Right lobe of liver (tissue), 6 donors: ENCODE measurements at regions not wholly inside any gene's neighbourhood (a gene's known extent, or its start where the extent isn't known, plus 50 kb on each side); places are given as distances from the start of the nearest gene placed in this dataset.

Experiments used
- ATAC-seq, 4 donors: fragments of 200-7000 bp; cut with Tn5 transposase; one replicate each; pipeline ENCODE4 v1.9.1; 2020; ENCODE audit warnings: mild to moderate bottlenecking in 4 of 4, moderate library complexity in 4 of 4
- DNase-seq, 3 donors: peaks; one replicate each; pipeline ENCODE4 v3.0.0-alpha.2; 2020
- H3K27ac ChIP-seq, 3 donors: fragments of 200-600 bp; one replicate each; pipeline ENCODE4 v1.8.0; 2022
- H3K27me3 ChIP-seq, 2 donors: fragments of 200-600 bp; one replicate each; pipeline ENCODE4 v1.8.0; 2022
- H3K36me3 ChIP-seq, 4 donors: fragments of 200-600 bp; sonication (generic) in 1 of 4; one replicate each; pipeline versions ENCODE4 v1.5.1 to v1.8.0; 2017 to 2022; ENCODE audit warnings: control low read depth in 1 of 4
- H3K4me1 ChIP-seq, 4 donors: fragments of 200-600 bp; sonication (generic) in 1 of 4; one replicate each; pipeline versions ENCODE4 v1.5.1 to v1.8.0; 2017 to 2022; ENCODE audit warnings: control low read depth in 1 of 4
- H3K4me3 ChIP-seq, 3 donors: fragments of 200-600 bp; one replicate each; pipeline ENCODE4 v1.8.0; 2022
- H3K9me3 ChIP-seq, 4 donors: fragments of 200-600 bp; sonication (generic) in 1 of 4; one replicate each; pipeline versions ENCODE4 v1.5.1 to v1.8.0; 2017 to 2022; ENCODE audit warnings: control low read depth in 1 of 4
- POLR2A ChIP-seq: fragments of 450-650 bp; IDR thresholded peaks from one replicate; pipeline ENCODE4 v1.6.1; 2017; ENCODE audit warnings: antibody characterized with exemption, mild to moderate bottlenecking
- WGBS: methylation state at CpG from one replicate; pipeline ENCODE4 v1.1.6; 2018; ENCODE audit warnings: low coverage, low lambda C conversion rate; ENCODE audit not compliant: insufficient coverage; ENCODE audit errors: missing lambda C conversion rate; 5-methylcytosine and 5-hydroxymethylcytosine counted together
- intact Hi-C, 2 donors: fragments of 100-400 bp; cut with DNase I; formaldehyde crosslinking; loops; one replicate each; pipeline versions ENCODE4 v1.11.2 to v1.14.1; 2022
- TF ChIP-seq, protein P1 (sequence below), 4 donors: fragments of 200-600 bp in 3 of 4; fragments of 450-650 bp in 1 of 4; IDR thresholded peaks; one replicate each; pipeline versions ENCODE4 v1.5.1 to v1.8.0; 2016 to 2022; ENCODE audit warnings: antibody characterized with exemption in 4 of 4, mild to moderate bottlenecking in 2 of 4
- donor health status: DM: no; HTN: yes; CAD: no.
- donor health status: DM: no; HTN: no; CAD: no.
- donor health status: DM: no; HTN: no; CAD: no.
- donor health status: DM: no; HTN: yes; CAD: no.
- donor health status: DM: no; HTN: yes; CAD: no.

DNA sequence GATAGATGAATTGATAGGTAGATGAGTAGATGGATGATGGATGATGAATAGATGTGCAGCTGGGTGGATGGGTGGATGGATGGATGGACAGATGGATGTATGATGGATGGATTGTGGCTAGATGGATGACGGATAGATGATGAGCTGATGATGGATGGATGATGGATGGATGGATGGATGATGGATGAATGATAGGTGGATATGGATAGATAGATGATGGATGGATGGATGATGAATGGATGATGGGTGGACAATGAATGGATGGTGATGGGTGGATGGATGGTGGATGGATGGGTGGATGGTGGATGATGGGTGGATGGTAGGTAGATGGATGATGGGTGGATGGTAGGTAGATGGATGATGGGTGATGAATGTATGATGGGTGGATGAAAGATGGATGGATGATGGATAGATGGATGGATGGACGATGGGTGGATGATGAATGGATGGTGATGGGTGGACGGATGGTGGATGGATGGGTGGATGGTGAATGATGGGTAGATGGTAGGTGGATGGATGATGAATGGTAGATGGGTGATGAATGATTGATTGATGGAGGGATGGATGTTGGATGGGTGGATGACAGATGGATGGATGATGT, 1261.7 kb downstream of the BRD1 start:
- no peak for ATAC-seq
- intact Hi-C loops, result no loop called here

DNA sequence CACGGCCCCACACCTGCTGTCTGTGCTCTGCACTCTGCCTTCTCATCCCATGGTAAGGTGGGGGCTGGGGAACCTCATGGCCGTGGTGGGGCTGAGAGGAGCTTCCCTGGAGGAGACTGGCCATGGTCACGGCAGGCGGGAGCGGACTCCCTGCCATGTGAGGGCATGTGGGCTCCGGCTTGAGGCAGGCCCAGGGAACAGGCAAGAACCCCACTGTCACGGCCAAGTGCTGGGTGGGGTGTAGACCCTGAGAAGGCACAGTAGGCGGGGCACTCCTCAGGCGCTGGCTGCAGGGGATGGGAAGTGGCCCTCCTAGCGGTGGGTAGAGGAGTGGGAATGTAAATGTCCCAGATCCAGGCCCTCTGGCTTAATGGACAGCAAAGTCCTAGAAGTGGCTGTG, 1262.7 kb downstream of the BRD1 start:
- Histone ChIP-seq H3K4me1 (no peaks in the 10 kb centered on the region), H3K27ac (no peak overlapping the region), H3K9me3 (no peaks in the 10 kb centered on the region), H3K4me3 (no peak overlapping the region), H3K27me3 (no peaks in the 10 kb centered on the region), H3K36me3 (no peaks in the 10 kb centered on the region)
- no peak for TF ChIP-seq POLR2A
- TF ChIP-seq, protein P1, sequence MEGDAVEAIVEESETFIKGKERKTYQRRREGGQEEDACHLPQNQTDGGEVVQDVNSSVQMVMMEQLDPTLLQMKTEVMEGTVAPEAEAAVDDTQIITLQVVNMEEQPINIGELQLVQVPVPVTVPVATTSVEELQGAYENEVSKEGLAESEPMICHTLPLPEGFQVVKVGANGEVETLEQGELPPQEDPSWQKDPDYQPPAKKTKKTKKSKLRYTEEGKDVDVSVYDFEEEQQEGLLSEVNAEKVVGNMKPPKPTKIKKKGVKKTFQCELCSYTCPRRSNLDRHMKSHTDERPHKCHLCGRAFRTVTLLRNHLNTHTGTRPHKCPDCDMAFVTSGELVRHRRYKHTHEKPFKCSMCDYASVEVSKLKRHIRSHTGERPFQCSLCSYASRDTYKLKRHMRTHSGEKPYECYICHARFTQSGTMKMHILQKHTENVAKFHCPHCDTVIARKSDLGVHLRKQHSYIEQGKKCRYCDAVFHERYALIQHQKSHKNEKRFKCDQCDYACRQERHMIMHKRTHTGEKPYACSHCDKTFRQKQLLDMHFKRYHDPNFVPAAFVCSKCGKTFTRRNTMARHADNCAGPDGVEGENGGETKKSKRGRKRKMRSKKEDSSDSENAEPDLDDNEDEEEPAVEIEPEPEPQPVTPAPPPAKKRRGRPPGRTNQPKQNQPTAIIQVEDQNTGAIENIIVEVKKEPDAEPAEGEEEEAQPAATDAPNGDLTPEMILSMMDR (IDR thresholded peaks at IDR 0.05), result no peak
- intact Hi-C loops, result no loop called here
- WGBS, result 66% methylated on average over 4 of the region's 10 CpGs
- ATAC-seq, result no peak
- peak in 1 of 3 donors; percentile 10 for DNase-seq

More for the DNA sequence above, 1261.7 kb downstream of the BRD1 start:
- 58% methylated on average over 3 of the region's 3 CpGs for WGBS
- no peaks in the 10 kb centered on the region for H3K27me3 ChIP-seq
- H3K36me3 ChIP-seq, result no peaks in the 10 kb centered on the region
- TF ChIP-seq, protein P1 (IDR thresholded peaks at IDR 0.05), result no peak
- no peak for TF ChIP-seq POLR2A
- H3K9me3 ChIP-seq, result no peaks in the 10 kb centered on the region
- H3K4me1 ChIP-seq, result no peaks in the 10 kb centered on the region
- no peak for DNase-seq
- H3K4me3 ChIP-seq, result no peak overlapping the region
- H3K27ac ChIP-seq, result no peak overlapping the region

DNA sequence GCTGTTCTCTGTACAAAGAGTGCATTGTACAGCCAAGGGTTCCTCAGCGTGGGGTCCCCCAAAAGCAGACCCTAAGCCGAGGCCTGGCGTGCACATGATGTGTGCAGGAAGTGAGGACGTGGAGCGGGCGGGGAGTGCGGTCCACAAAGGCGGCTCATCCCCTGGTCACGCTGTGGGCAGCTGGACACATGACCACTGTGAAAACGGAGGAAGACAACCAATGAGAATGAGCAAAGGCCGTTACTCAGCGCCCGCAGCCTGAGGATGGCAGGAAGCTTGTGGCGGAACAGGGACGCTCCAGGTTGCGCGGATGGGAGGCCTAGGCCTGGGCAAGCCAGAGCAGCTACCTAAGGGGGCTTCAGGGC, 1263.7 kb downstream of the BRD1 start:
- ATAC-seq (no peak), DNase-seq (peak in 1 of 3 donors; percentile 7)
- no peak for TF ChIP-seq POLR2A
- TF ChIP-seq, protein P1 (IDR thresholded peaks at IDR 0.05), result no peak
- Histone ChIP-seq H3K4me1 (no peaks in the 10 kb centered on the region), H3K36me3 (no peaks in the 10 kb centered on the region), H3K4me3 (no peak overlapping the region), H3K9me3 (no peaks in the 10 kb centered on the region), H3K27me3 (no peaks in the 10 kb centered on the region), H3K27ac (no peak overlapping the region)
- WGBS, result 66% methylated on average over 9 of the region's 17 CpGs
- intact Hi-C loops, result no loop called here

DNA sequence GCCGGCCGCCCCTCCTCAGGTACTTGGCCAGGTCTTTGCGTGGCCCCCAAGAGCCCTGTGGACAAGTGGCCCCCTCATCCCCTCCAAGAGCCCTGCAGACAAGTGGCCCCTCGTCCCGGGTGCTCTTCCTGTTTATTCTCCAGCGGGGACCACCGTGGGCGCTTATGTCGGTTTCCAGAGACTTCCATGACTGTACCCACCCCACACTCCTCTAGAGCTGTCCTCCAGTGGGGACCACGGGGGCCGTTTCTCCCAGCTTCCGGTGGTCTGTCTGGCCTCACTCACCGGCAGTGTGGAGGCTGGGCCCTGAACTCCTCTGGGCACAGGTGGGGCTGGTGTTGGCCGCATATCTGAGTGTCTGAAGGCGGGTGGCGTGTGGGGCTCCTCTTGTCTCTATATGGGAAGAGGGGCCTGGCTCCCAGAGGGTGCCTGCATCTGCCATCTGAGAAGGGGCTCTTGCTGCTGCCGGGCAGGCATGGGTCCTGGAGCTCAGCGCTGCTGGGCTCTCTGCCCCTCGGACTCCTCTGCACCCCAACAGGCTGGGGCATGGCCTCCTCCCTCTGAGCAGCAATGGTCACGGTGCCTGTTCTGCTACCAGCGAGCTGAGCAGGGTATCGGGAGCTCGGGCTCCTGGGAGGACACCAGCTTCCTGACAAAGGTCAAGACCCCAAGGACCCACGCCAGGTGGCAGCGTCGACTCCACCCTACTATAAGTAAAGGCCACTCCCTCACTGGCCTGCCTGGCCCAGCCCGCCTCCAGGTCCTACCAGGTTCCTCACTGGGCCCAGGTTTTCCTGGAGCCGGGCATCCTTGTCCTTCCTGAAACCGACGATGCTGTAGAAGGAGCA, 1264.3 kb downstream of the BRD1 start:
- Histone ChIP-seq H3K4me1 (no peaks in the 10 kb centered on the region), H3K4me3 (no peak overlapping the region), H3K9me3 (no peaks in the 10 kb centered on the region), H3K27ac (no peak overlapping the region), H3K36me3 (no peaks in the 10 kb centered on the region), H3K27me3 (no peaks in the 10 kb centered on the region)
- ATAC-seq, result no peak
- TF ChIP-seq POLR2A, result no peak
- TF ChIP-seq, protein P1 (IDR thresholded peaks at IDR 0.05), result no peak
- DNase-seq, result peak in 1 of 3 donors; percentile 14
- intact Hi-C loops, result no loop called here
- 67% methylated on average over 4 of the region's 30 CpGs for WGBS
